ENCODE measurements at regions not wholly inside any gene's neighbourhood (a gene's known extent, or its start where the extent isn't known, plus 50 kb on each side); places are given as distances from the start of the nearest gene placed in this dataset.
"Not testable (repeated sequence)": the region's sequence is repeated elsewhere in the genome, so short reads cannot be mapped to it uniquely, and the experiment has no call there.

DNA sequence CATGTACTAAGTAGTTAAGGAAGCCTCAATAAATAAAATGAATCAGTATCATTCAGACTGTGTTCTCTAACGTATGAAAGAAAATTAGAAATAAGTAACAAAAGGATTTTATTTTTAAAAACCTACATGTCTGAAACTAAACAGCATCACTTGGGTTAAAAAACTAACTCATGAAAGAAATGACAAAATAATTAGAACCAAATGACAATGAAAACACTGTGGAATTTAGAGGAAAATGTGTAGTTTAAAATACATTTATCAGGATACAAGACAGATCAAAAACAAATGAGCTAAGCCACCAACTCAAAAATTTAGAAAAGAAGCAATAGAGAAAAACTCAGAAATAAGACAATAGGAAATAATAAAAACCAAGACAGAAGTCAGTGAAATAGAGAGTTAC, 108.7 kb downstream of the TENT5C start:
- Histone ChIP-seq H3K4me1 (peaks cover 0 to 8% (median 0%) of the 10 kb centered on the region in 12 donors), H3K36me3 (no peaks in the 10 kb centered on the region), H3K27me3 (no peaks in the 10 kb centered on the region), H3K9me3 (peaks cover 0 to 12% (median 0%) of the 10 kb centered on the region in 12 donors), H3K4me3 (no peak overlapping the region), H3K27ac (no peak overlapping the region)
- TF ChIP-seq, protein P1, sequence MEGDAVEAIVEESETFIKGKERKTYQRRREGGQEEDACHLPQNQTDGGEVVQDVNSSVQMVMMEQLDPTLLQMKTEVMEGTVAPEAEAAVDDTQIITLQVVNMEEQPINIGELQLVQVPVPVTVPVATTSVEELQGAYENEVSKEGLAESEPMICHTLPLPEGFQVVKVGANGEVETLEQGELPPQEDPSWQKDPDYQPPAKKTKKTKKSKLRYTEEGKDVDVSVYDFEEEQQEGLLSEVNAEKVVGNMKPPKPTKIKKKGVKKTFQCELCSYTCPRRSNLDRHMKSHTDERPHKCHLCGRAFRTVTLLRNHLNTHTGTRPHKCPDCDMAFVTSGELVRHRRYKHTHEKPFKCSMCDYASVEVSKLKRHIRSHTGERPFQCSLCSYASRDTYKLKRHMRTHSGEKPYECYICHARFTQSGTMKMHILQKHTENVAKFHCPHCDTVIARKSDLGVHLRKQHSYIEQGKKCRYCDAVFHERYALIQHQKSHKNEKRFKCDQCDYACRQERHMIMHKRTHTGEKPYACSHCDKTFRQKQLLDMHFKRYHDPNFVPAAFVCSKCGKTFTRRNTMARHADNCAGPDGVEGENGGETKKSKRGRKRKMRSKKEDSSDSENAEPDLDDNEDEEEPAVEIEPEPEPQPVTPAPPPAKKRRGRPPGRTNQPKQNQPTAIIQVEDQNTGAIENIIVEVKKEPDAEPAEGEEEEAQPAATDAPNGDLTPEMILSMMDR (IDR thresholded peaks at IDR 0.05), result no peak
- no peak for TF ChIP-seq POLR2A (IDR thresholded peaks at IDR 0.05)
- intact Hi-C loops (cut with DNase I), result loop anchor here in 1 of 10 donors (5.0 kb wide), 1 partner anchor 67 kb away; no protein-coding TSS in a partner anchor
- 60 to 74% (median 67%) methylated on average over 1 of the region's 1 CpG for WGBS, 4 donors
- ATAC-seq (no peak), DNase-seq (no peak)

- 72 to 83% (median 75%) methylated on average over 4 of the region's 4 CpGs for WGBS, 4 donors
- H3K4me1 ChIP-seq; H3K4me3 ChIP-seq; intact Hi-C loops (cut with DNase I); ATAC-seq; H3K27me3 ChIP-seq; H3K36me3 ChIP-seq; DNase-seq; H3K27ac ChIP-seq: not testable (repeated sequence)
- peaks cover 0 to 23% (median 4%) of the 10 kb centered on the region in 12 donors for H3K9me3 ChIP-seq
Observed at GRCh38 chr1:117716030-117716429, 110.2 kb downstream of the TENT5C start.

GRCh38 chr1:117717980-117718379, 112.1 kb downstream of the TENT5C start:
- H3K36me3 ChIP-seq; H3K4me3 ChIP-seq; H3K4me1 ChIP-seq; H3K27me3 ChIP-seq; ATAC-seq; DNase-seq; intact Hi-C loops (cut with DNase I); H3K27ac ChIP-seq: not testable (repeated sequence)
- H3K9me3 ChIP-seq, result peaks cover 0 to 35% (median 6%) of the 10 kb centered on the region in 12 donors

- 42 to 59% (median 56%) methylated on average over 2 of the region's 2 CpGs for WGBS, 4 donors
- not testable (repeated sequence) for ATAC-seq
Observed at GRCh38 chr1:117718596-117718995, 112.7 kb downstream of the TENT5C start.

GRCh38 chr1:117719004-117719403, 113.2 kb downstream of the TENT5C start:
- H3K27me3 ChIP-seq, result no peaks in the 10 kb centered on the region
- WGBS, 4 donors, result 88 to 97% (median 94%) methylated on average over 1 of the region's 1 CpG
- H3K4me1 ChIP-seq, result no peaks in the 10 kb centered on the region
- no peak overlapping the region for H3K27ac ChIP-seq
- no peak for TF ChIP-seq POLR2A (IDR thresholded peaks at IDR 0.05)
- TF ChIP-seq, protein P1 (IDR thresholded peaks at IDR 0.05), result no peak
- no peaks in the 10 kb centered on the region for H3K36me3 ChIP-seq
- ATAC-seq, result no peak
- H3K9me3 ChIP-seq, result peaks cover 0 to 35% (median 6%) of the 10 kb centered on the region in 12 donors
- intact Hi-C loops (cut with DNase I), result no loop called here
- no peak for DNase-seq
- no peak overlapping the region for H3K4me3 ChIP-seq

More at GRCh38 chr1:117718596-117718995, 112.7 kb downstream of the TENT5C start:
- peaks cover 0 to 35% (median 6%) of the 10 kb centered on the region in 12 donors for H3K9me3 ChIP-seq
- intact Hi-C loops (cut with DNase I); H3K36me3 ChIP-seq; DNase-seq; H3K27me3 ChIP-seq; H3K4me3 ChIP-seq; H3K4me1 ChIP-seq; H3K27ac ChIP-seq: not testable (repeated sequence)

All from heart left ventricle (tissue), 16 donors.